ENCODE measurements at regions not wholly inside any gene's neighbourhood (a gene's known extent, or its start where the extent isn't known, plus 50 kb on each side); places are given as distances from the start of the nearest gene placed in this dataset.
"Not testable (repeated sequence)": the region's sequence is repeated elsewhere in the genome, so short reads cannot be mapped to it uniquely, and the experiment has no call there.

DNA sequence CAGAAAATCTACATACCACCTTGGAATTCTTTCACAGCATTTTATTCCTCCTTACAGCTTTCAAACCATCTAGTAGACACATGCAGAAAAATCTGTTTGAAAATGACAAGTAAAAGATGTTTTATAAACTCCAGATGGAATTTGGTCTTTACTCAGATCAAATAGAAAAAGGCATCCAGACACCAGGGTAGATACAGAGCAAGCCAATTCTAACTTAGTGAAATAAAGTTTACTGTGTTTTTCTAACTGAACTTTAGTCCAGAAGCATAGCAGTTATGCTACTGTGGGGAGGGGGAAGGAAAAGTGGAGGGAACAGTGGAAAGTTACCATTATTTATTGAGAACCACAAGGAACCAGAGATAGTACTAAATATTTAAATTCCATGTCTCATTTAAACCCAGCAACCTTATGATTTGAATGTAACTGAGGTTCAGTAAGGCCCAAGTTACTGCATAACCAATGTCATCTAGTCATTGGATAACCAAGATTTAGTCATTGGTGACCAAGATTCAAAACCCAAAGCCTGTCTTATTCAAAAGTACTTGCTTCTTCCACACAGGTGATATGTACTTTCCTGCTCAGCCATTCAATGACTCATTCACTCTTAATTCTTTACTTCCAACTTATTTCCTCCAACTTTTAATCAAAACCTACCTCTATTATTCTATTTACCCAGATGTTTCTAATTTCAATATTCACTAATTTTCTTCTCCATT is 57.7 kb downstream of the RAD51AP2 start:
- DNase-seq, result no peak

GRCh38 chr2:17455343-17455742 is 62.9 kb downstream of the RAD51AP2 start:
- no peak for DNase-seq

DNA sequence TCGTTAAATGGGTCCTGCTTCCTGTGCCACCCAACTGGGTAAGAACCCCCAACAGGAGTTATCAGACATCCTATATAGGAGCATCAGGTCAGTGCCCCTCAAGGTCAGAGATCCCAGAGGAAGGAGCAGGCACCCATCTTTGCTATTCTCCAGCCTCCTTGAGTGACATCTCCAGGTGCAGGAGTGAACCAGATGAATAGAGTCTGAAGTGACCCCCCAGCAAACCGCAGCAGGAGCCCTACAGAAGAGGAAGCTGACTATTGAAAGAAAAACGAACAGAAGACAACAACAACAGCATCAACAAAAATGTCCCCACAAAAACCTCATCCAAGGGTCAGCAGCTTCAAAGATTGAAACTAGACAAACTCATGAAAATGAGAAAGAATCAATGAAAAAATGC is 72.0 kb downstream of the RAD51AP2 start:
- not testable (repeated sequence) for DNase-seq

DNA sequence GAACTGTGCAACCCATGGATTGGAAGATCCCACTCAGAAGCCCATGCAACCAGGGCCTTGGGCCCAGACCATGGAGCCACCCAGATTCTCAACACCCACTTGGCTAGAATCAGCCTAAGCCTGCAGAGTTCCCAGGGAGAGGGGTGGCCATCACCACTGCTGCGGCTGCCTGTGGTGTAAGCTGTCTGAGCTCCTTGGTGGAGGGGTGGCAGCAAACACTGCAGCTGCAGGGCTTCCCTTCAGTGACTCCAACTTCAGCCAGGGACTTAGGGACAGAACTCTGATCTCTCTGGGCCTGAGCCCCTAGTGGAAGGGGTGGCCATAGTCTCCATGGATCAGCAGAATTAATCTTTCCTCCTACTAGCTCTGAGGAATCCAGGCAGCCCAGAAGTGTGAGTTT is 72.5 kb downstream of the RAD51AP2 start:
- no peak for DNase-seq

- DNase-seq, result no peak
These were observed 75.9 kb downstream of the RAD51AP2 start for GRCh38 chr2:17442334-17442733.

DNA sequence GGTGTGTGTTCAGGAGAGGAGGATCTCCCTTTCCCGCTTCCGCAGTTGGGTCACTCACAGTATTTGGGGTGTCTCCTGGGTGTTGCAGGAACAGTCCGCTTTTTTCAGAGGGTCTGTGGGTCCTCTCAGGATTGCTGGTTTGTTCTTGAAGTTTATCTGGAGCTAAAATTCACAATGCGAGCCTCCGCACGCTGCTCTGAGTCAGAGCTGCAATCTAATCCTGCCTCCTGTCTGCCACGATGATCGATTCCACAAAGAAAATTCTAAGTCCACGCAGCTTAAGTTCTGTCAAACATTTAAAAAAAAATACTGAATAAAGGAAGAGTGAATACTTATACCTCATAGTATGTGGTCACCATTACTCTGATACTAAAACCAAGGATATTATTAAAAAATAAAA is 76.5 kb downstream of the RAD51AP2 start:
- DNase-seq, result no peak

- DNase-seq, result no peak
These were observed 77.0 kb downstream of the RAD51AP2 start for GRCh38 chr2:17441055-17441771.

GRCh38 chr2:17430326-17430725 is 87.9 kb downstream of the RAD51AP2 start:
- DNase-seq, result no peak

DNA sequence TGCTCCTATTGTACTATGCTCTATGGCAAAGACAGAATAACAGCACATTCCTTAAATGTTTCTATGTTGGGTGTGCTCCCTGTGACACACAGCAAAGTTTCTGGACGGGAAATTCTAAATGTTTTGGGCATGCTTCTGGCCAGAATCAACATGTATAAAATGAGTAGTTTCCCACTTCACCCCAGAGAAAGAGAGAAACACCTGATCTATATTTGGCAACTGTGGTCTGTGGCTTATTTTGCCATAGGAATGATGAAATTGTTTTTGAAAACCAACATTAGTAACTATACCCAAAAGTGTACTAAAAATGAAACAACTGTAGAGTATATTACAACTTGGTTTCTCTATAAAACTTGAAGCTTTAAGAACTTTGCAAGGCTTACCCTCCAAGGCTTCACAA is 89.1 kb downstream of the RAD51AP2 start:
- DNase-seq, result no peak

DNA sequence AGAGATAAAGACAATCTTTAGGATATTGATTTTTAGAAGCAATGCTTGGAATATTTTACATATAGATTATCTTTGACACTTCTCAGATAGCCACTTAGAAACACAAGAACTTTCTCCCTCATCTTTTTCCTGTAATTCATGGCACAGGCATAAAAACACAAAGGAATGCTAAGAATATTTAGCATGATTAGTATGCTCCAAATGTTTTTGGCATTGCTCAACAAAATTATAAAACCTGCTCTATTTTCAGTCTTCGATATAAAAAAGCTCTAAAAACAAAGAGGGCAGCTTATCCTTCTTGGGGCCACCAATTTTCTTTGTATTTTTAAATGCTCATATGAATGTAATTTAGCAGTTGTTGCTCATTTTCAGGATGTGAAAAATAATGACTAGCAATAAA is 90.8 kb downstream of the RAD51AP2 start:
- DNase-seq, result no peak

DNA sequence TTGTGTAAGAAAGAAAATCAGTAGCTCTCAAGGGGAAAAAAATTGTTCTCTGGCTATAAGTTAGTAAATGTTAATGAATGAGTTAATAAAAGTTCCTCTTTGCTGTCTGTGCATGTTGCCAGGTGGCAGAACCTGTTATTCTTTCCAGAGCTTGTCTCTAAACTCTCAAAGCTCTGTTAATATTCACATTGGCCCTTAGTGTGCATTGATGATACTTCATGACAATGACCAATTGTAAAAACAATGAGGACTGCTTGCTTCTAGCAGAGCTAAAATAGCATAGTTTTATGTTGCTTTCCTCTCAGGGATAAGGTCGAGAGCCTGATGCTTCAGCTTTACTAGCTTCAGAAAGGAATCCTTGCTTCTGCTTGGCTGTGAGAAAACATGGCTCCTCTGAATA is 91.5 kb downstream of the RAD51AP2 start:
- no peak for DNase-seq

GRCh38 chr2:17422061-17422460 is 96.2 kb downstream of the RAD51AP2 start:
- DNase-seq, result no peak

GRCh38 chr2:17416884-17417391 is 101.3 kb downstream of the RAD51AP2 start:
- no peak for DNase-seq

DNA sequence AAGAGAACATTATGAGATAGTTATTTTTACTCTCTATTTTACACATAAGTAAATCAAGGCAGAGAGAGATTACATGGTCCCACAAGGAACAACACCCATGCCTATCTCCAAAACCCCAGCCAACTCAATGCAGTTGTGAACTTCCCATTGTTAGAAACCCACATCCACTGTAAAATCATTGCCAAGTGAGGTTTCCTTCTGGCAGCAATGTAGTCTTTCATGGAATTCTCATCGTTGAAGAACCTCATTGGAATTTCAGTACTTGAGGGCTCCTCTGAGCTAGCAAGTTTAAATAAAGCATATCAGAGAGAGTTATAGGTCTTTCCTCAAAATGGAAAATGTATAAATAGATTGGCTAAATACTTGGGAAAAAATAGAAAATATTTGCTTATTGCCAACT is 105.2 kb downstream of the RAD51AP2 start:
- DNase-seq, result no peak

- DNase-seq, result no peak
These were observed 117.1 kb downstream of the RAD51AP2 start for GRCh38 chr2:17401096-17401495.

- DNase-seq, result no peak
These were observed 119.5 kb downstream of the RAD51AP2 start for GRCh38 chr2:17398770-17399169.

DNA sequence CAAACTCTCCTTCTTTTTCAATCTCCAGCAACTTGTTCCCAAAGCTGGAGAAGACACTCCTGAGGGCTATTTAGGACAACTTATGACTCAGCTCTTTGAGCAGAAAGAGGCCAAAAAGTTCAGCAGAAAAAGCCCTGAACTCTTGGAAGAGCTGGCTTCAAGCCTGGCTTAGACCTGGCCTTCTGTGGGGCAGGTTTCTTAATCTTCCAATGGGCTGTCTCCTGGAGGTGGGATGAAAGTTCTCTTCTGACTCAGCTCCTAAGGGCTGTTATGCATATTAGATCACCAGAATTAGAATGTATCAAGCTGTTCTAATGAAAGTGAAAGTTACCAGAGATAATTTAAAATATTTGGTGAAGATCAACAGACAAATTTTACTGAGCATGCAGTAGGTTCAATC is 129.4 kb downstream of the RAD51AP2 start:
- no peak for DNase-seq

GRCh38 chr2:17387591-17387990 is 130.6 kb downstream of the RAD51AP2 start:
- DNase-seq, result no peak

DNA sequence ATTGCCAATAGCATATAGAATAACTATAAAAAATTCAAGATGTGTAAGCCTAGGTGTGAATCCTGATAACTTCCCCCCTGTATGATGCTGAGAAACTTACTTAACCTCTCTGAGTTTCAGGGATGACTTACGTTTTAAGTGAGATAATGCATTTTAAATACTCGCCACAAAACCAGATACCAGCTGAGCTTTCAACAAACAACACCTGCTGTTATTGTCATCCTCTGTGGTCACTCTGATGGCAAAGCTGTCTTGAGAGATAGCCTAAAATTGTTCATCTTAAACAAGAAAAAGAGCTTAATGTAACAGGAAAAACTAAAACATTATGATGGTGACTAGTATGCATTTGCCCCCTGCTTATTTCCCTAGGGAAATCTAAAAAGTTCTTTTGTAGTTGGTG is 131.5 kb downstream of the RAD51AP2 start:
- no peak for DNase-seq

DNA sequence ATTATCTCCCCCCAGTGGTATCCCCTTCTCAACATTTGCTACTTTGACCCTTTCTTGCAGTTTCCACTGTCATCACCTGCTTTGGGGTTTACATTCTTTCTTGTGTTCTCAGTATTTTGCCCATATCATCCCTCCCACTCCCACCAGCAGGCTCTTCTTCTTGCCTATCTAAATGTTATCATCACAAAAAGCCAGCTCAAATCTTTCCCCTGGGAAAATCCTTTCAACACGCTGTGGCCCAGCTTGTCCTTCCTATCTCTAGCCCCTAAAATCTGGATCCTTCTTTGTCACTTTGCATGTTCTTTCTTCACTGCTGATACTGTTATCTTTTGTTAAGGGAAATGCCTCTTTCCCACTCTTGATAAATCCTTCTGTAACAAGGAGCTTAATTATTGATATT is 138.2 kb downstream of the RAD51AP2 start:
- DNase-seq, result no peak

DNA sequence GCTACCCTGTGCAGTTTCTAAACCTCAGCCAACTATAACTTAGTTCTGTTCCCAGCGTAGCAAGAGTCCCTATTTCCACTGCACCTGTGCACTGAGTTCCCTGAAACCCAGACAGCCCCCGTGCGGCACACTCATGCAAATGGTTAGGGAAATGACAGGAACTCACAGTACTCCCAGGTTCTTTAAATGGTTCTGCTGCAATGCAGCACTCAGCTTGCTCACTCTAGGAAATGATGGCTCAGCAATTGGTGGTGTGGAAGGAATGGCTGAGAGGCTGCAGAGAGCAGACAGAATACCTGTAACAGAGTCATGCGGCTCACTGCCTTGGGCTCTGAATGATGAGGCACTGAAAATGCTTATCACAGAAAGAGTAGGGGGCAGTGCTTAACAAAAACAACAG is 143.0 kb downstream of the RAD51AP2 start:
- no peak for DNase-seq

GRCh38 chr2:17373741-17374140 is 144.5 kb downstream of the RAD51AP2 start:
- DNase-seq, result no peak

GRCh38 chr2:17373041-17373440 is 145.2 kb downstream of the RAD51AP2 start:
- no peak for DNase-seq

GRCh38 chr2:17363846-17364245 is 154.4 kb downstream of the RAD51AP2 start:
- no peak for DNase-seq

DNA sequence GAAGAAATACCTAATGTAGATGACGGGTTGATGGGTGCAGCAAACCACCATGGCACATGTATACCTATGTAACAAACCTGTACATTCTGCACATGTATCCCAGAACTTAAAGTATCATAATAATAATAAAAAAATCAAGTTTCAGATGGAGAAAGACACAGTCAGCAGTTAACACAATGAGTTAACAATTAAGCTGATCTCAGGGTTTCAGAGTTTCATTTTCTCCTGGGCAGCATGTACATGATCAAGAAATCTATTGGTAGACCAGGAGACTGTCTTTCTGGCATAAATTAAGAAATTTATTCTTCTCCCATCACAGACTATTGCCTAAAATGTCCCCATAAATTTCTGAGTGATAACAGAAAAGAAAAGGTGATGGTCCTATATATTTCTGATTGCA is 155.3 kb downstream of the RAD51AP2 start:
- DNase-seq, result no peak
